Bone marrow (tissue), 2 donors: ENCODE measurements at regions not wholly inside any gene's neighbourhood (a gene's known extent, or its start where the extent isn't known, plus 50 kb on each side); places are given as distances from the start of the nearest gene placed in this dataset.
"Not testable (repeated sequence)": the region's sequence is repeated elsewhere in the genome, so short reads cannot be mapped to it uniquely, and the experiment has no call there.

Experiments used
- DNase-seq, 2 donors: peaks; one replicate each; lab custom pipeline; 2025; lab: John Stamatoyannopoulos, UW

DNA sequence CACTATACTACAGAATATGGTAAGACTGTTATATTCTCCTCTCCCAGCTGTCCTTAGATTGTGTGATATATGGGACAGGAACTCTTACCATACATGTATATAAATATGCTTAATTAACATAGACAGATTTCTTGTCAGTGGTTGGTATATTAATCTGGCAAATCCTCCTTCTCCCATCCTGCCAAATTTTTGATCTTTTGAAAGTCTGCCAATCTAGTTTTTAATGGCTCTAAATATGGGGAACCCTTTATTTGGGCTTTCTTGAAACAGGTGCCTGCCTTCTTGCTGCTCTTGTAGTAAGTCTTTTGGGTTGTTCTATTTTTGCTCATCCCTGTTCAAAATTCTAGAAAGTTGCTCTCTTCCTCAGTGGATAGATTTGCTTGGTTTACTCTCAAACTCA, 63.5 kb downstream of the SPATA31D1 start:
- no peak for DNase-seq

DNA sequence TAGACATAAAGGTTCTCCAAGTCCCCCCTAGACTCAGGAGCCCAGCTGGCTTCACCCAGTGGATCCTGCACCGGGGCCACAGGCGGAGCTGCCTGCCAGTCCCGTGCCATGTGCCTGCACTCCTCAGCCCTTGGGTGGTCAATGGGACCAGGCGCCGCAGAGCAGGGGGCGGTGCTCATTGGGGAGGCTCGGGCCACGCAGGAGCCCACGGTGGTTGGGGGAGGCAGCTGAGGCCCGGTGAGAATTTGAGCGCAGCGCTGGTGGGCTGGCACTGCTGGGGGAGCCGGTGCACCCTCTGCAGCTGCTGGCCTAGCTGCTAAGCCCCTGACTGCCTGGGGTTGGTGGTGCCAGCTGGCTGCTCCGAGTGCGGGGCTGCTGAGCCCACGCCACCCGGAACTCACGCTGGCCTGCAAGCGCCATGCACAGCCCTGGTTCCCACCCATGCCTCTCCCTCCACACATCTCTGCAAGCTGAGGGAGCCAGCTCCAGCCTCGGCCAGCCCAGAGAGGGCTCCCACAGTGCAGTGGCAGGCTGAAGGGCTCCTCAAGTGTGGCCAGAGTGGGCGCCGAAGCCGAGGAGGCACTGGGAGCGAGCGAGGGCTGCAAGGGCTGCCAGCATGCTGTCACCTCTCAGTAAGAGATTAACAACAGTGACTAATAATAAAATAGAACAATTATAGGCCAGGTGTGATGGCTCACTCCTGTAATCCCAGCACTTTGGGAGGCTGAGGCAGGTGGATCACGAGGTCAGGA, 65.9 kb downstream of the SPATA31D1 start:
- no peak for DNase-seq

- DNase-seq, result no peak
Observed at GRCh38 chr9:82057805-82058204, 69.2 kb downstream of the SPATA31D1 start.

- not testable (repeated sequence) for DNase-seq
Observed at GRCh38 chr9:82061801-82062200, 73.2 kb downstream of the SPATA31D1 start.

GRCh38 chr9:82062245-82062644, 73.7 kb downstream of the SPATA31D1 start:
- DNase-seq, result no peak

- no peak for DNase-seq
Observed at GRCh38 chr9:82073551-82074543, 85.3 kb downstream of the SPATA31D1 start.

DNA sequence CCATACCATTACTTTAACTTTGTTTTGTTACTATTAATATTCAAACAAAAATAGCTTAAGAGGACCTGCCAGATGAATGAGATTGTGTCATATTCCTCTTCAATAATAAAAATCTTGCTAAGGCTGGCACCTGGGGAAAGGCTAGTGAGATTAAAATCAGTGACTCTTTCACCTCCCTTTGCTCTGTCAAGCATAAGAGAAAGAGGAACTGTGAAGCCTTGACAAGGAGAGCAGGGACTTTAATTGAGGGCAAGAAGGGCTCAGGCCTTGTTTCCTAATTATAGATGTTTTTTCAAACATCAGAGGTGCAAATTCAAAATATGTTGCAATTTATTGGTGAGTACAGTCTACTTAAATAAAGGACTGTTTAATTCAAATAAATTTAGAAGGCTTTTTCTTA, 91.7 kb downstream of the SPATA31D1 start:
- DNase-seq, result no peak

GRCh38 chr9:82081496-82081895, 92.9 kb downstream of the SPATA31D1 start:
- no peak for DNase-seq

DNA sequence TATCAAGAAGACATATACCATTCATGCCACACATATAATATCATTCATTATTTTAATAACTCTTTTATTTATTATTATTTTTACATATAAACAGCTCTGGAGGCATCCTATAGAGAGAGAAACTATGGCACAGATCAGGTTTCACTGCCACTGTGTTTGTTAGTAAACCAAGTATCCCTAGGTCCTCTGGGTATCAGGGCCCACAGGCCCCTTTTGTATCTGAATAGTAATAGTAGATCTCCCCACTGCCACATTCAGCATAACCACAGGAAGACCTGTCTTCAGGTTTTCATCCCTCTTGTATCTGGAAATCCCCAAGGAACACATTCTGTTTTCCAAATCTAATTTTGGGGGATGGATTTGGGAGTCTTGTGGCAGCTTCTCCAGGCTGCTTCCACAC, 94.0 kb downstream of the SPATA31D1 start:
- DNase-seq, result no peak

DNA sequence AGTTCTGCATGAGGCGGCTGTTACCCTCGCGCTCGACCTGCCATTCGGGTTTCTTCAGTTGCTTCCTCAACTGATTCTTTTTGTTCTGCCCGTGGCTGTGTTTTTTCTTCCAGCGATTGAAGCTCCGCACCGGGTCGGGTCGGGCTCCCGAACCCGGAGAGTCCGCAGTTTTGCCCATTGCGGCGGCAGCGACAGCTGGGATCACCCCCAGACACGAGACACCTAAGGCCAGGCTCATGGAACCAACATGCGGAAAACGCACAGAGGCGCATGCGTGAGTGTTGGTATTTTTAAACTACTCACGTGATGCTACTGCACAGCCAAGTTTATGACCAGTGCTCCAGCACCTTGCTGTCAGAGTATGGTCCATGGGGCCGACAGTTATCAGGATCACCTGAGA, 100.0 kb downstream of the SPATA31D1 start:
- DNase-seq, result no peak

- no peak for DNase-seq
Observed at GRCh38 chr9:82090046-82090445, 101.5 kb downstream of the SPATA31D1 start.

DNA sequence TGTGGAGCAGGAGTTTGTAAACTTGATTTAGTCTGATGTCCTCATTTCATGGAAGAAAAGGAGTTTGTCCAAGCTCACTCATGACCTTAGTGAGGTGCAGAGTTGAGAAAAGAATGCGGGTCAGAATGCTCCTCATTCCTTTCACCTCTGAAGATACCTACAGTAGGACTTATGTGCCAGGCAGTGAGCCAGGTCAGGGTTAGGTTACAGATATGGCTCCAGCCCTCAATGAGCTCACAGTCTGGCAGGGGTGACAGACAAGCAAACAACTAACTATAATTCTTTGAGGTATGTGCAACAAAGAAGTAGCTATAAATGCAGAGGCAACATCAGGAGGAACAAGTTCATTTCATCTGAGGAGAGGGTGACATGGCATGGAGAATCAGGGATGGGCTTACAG, 102.5 kb downstream of the SPATA31D1 start:
- DNase-seq, result no peak

DNA sequence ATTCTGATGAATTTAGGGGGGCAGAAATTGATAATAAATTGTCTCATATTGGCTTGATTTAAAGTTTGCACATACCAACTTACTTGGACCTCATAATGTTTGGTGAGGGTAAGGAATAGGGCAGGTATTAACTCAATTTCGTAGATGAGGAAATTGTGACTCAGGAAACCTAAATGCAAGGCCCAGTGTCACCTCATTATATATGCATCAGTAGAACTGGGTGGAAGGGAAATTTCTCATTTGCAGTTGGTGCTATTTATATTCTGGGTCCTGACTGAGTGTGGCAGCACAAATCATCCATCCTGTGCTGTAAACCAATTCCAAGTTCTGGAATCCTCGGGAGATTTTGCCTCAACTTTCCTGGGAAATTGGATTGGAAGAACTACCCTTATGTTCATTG, 103.0 kb downstream of the SPATA31D1 start:
- no peak for DNase-seq

GRCh38 chr9:82101475-82101874, 112.9 kb downstream of the SPATA31D1 start:
- no peak for DNase-seq

DNA sequence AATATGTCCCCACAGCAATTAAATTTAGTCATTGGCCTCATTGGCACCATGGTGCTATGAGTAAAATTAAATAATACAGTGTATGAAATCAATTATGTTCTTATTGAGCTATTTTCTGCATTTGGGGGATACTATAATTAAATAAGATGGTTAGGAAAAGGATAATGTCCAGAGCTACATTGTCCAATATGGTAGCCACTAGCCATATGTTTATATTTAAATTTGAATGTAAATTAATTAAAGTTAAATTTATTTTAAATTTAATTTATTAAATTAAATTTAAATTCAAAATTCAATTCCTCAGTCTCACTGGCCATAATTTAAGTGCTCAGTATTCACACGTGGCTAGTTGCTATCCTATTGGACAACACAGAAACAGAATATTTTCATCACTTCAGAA, 115.7 kb downstream of the SPATA31D1 start:
- no peak for DNase-seq

DNA sequence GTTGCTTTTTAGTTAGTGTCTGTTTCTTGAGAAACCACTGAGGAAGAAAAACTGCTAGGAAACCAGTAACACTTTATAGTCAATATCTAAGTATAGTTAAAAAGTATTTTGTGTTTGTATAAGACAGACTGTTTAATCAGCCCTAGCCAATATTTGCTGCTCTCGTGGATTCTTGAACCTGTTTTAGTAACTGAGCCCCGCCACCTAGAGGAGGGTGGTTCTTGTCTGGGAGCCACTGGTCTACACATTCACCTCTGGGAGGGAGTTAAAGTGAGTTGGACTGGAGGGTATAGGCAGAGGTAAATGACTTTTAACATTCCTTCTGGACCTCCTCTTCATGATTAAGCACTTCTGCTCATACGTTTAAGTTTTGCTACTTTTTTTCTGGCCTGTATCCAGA, 117.2 kb downstream of the SPATA31D1 start:
- DNase-seq, result no peak

- DNase-seq, result no peak
Observed at GRCh38 chr9:82106536-82106935, 118.0 kb downstream of the SPATA31D1 start.

GRCh38 chr9:82108474-82108873, 119.9 kb downstream of the SPATA31D1 start:
- DNase-seq, result no peak

GRCh38 chr9:82108941-82109340, 120.4 kb downstream of the SPATA31D1 start:
- DNase-seq, result no peak

DNA sequence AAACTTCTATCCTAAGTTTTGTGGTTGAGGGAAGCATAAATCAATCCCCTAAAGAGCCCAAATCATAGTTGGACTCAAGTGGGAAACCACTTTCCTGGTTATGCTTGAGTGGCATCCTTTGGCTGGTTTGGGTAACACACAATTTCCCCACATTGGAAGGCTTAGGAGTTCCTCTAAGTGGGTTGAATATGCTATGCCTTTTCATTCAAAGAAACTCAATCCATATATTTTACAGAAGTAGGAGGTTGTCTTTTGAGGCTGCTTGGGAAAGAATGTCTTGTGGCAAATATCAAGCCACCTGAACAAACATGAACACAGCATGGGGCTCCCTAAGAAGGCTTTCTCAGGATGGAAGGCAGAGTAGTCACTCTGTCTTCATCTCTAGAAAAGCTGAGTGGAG, 121.1 kb downstream of the SPATA31D1 start:
- DNase-seq, result no peak

- DNase-seq, result no peak
Observed at GRCh38 chr9:82110881-82111280, 122.3 kb downstream of the SPATA31D1 start.

GRCh38 chr9:82115331-82115730, 126.8 kb downstream of the SPATA31D1 start:
- DNase-seq, result no peak

GRCh38 chr9:82115900-82116299, 127.3 kb downstream of the SPATA31D1 start:
- no peak for DNase-seq
